ENCODE measurements at regions not wholly inside any gene's neighbourhood (a gene's known extent, or its start where the extent isn't known, plus 50 kb on each side); places are given as distances from the start of the nearest gene placed in this dataset.

GRCh38 chr2:236657215-236657614 lies 87.6 kb downstream of the ACKR3 start:
- no peak overlapping the region for H3K9ac ChIP-seq (ENCODE audit: low read length)
- no peaks in the 10 kb centered on the region for H3K79me2 ChIP-seq (replicated peaks; ENCODE audit: insufficient read depth, low read length)
- TF ChIP-seq REST (IDR thresholded peaks at IDR 0.05; ENCODE audit: borderline replicate concordance) (no peak), CTCF (IDR thresholded peaks at IDR 0.05; ENCODE audit: poor library complexity, severe bottlenecking) (no peak), MXI1 (conservative IDR thresholded peaks at IDR 0.05; ENCODE audit: poor library complexity, severe bottlenecking) (no peak), TAF1 (IDR thresholded peaks at IDR 0.05; ENCODE audit: low read depth) (no peak), EZH2 (IDR thresholded peaks at IDR 0.05; ENCODE audit: borderline replicate concordance, insufficient read depth, low read length, poor library complexity, severe bottlenecking) (no peak), SMC3 (conservative IDR thresholded peaks at IDR 0.05; ENCODE audit: poor library complexity) (no peak), POLR2AphosphoS5 (IDR thresholded peaks at IDR 0.05) (no peak), EP300 (conservative IDR thresholded peaks at IDR 0.05; ENCODE audit: poor library complexity, severe bottlenecking) (no peak), RAD21 (conservative IDR thresholded peaks at IDR 0.05) (no peak)
- H4K20me1 ChIP-seq (ENCODE audit: insufficient read depth): no peaks in the 10 kb centered on the region
- no peaks in the 10 kb centered on the region for H3K27me3 ChIP-seq (ENCODE audit: insufficient read depth, low read depth, low read length)
- H3K36me3 ChIP-seq (ENCODE audit: insufficient read depth, low read length): no peaks in the 10 kb centered on the region
- H3F3A ChIP-seq (ENCODE audit: insufficient read depth, low read length, poor library complexity, severe bottlenecking): no peaks in the 10 kb centered on the region
- H3K9me2 ChIP-seq (ENCODE audit: insufficient read depth, low read length): no peaks in the 10 kb centered on the region
- no peaks in the 10 kb centered on the region for H3K9me3 ChIP-seq (ENCODE audit: low read length)
- H2AFZ ChIP-seq (ENCODE audit: low read depth, low read length): no peak overlapping the region
- no peak overlapping the region for H3K4me3 ChIP-seq (ENCODE audit: low read length)
- H3K27ac ChIP-seq (ENCODE audit: low read length): no peak overlapping the region
- H3K4me2 ChIP-seq (ENCODE audit: low read length): no peak overlapping the region

GRCh38 chr2:236657801-236658200 lies 88.2 kb downstream of the ACKR3 start:
- H3K9me2 ChIP-seq (ENCODE audit: insufficient read depth, low read length): no peaks in the 10 kb centered on the region
- no peaks in the 10 kb centered on the region for H3K36me3 ChIP-seq (ENCODE audit: insufficient read depth, low read length)
- H4K20me1 ChIP-seq (ENCODE audit: insufficient read depth): no peaks in the 10 kb centered on the region
- H3K9me3 ChIP-seq (ENCODE audit: low read length): no peaks in the 10 kb centered on the region
- no peak overlapping the region for H2AFZ ChIP-seq (ENCODE audit: low read depth, low read length)
- H3K79me2 ChIP-seq (replicated peaks; ENCODE audit: insufficient read depth, low read length): no peaks in the 10 kb centered on the region
- H3K27me3 ChIP-seq (ENCODE audit: insufficient read depth, low read depth, low read length): no peaks in the 10 kb centered on the region
- TF ChIP-seq REST (IDR thresholded peaks at IDR 0.05; ENCODE audit: borderline replicate concordance): no peak
- TF ChIP-seq TAF1 (IDR thresholded peaks at IDR 0.05; ENCODE audit: low read depth): no peak
- TF ChIP-seq CTCF (IDR thresholded peaks at IDR 0.05; ENCODE audit: poor library complexity, severe bottlenecking): no peak
- TF ChIP-seq RAD21 (conservative IDR thresholded peaks at IDR 0.05): no peak
- no peak for TF ChIP-seq SMC3 (conservative IDR thresholded peaks at IDR 0.05; ENCODE audit: poor library complexity)
- no peak for TF ChIP-seq POLR2AphosphoS5 (IDR thresholded peaks at IDR 0.05)
- TF ChIP-seq EP300 (conservative IDR thresholded peaks at IDR 0.05; ENCODE audit: poor library complexity, severe bottlenecking): no peak
- no peak for TF ChIP-seq MXI1 (conservative IDR thresholded peaks at IDR 0.05; ENCODE audit: poor library complexity, severe bottlenecking)
- TF ChIP-seq EZH2 (IDR thresholded peaks at IDR 0.05; ENCODE audit: borderline replicate concordance, insufficient read depth, low read length, poor library complexity, severe bottlenecking): no peak
- no peak overlapping the region for H3K4me3 ChIP-seq (ENCODE audit: low read length)
- no peaks in the 10 kb centered on the region for H3F3A ChIP-seq (ENCODE audit: insufficient read depth, low read length, poor library complexity, severe bottlenecking)
- no peak overlapping the region for H3K4me2 ChIP-seq (ENCODE audit: low read length)
- no peak overlapping the region for H3K27ac ChIP-seq (ENCODE audit: low read length)
- no peak overlapping the region for H3K9ac ChIP-seq (ENCODE audit: low read length)

Measured in neural cell (in vitro differentiated cells).